HCT116 (cell line): ENCODE measurements at regions not wholly inside any gene's neighbourhood (a gene's known extent, or its start where the extent isn't known, plus 50 kb on each side); places are given as distances from the start of the nearest gene placed in this dataset.

ENCODE experiments used
- ATAC-seq: fragments of 200-7000 bp; cut with Tn5 transposase; 2 replicates; pipeline ENCODE4 v1.9.1; 2020; ENCODE audit warnings: mild to moderate bottlenecking, moderate library complexity
- BruUV-seq: library from RNA; stranded (reverse); fragments of 400-500 nt; replicated peaks from 2 replicates; lab custom pipeline; 2021; lab: Mats Ljungman, UMichigan
- CTCF ChIA-PET: fragments of 300-600 bp; sonication (Branson Sonifier 250); formaldehyde crosslinking; loops from one replicate; lab custom pipeline; 2021; ENCODE audit warnings: antibody characterized with exemption; lab: Charles Lee
- POLR2A ChIA-PET: fragments of 300-600, 350-600 bp; sonication (Branson Sonifier 250); formaldehyde crosslinking; loops from one replicate; lab custom pipeline; 2021; ENCODE audit warnings: antibody characterized with exemption; lab: Charles Lee
- RAD21 ChIA-PET, 2 experiments: fragments of 300-600 bp; sonication (Branson Sonifier 250); formaldehyde crosslinking; loops; one replicate each; lab custom pipeline; 2023; ENCODE audit warnings: low total read pairs in 2 of 2; ENCODE audit not compliant: uncharacterized antibody in 2 of 2, unreplicated experiment in 2 of 2, low non-redundant PET in 1 of 2; lab: Charles Lee
- DNase-seq: peaks from one replicate; pipeline ENCODE4 v3.0.0-alpha.2; 2010; ENCODE audit warnings: low read depth, low spot score
- H2AFZ ChIP-seq: fragments of 200-600 bp; shearing (Covaris generic), sonication (generic); 2 replicates; pipeline ENCODE4 v1.6.1; 2017; ENCODE audit warnings: low read depth, mixed run types, mixed read lengths, antibody characterized with exemption, low read length; ENCODE audit not compliant: poor library complexity, severe bottlenecking
- H3K27ac ChIP-seq: 2 replicates; pipeline ENCODE4 v1.5.1; 2012; ENCODE audit warnings: low read depth, low read length
- H3K27me3 ChIP-seq: fragments of 200-600 bp; sonication (generic); 2 replicates; pipeline ENCODE4 v1.6.1; 2016; ENCODE audit warnings: mixed run types, low read length, mixed read lengths; ENCODE audit not compliant: insufficient read depth
- H3K36me3 ChIP-seq, 2 experiments: fragments of 200-500 bp in 1 of 2; fragments of 200-600 bp in 1 of 2; sonication (Bioruptor generic) in 1 of 2; sonication (generic) in 1 of 2; 2 replicates each; pipeline versions ENCODE4 v1.5.1 to v1.6.1; 2014 to 2016; ENCODE audit warnings: low read length in 2 of 2, inconsistent platforms in 1 of 2, mixed read lengths in 1 of 2, mixed run types in 1 of 2; ENCODE audit not compliant: insufficient read depth in 2 of 2, control insufficient read depth in 1 of 2
- H3K4me1 ChIP-seq, 2 experiments: fragments of 200-600 bp in 1 of 2; sonication (generic) in 1 of 2; 2 replicates each; pipeline versions ENCODE4 v1.5.1 to v1.6.1; 2012 to 2017; ENCODE audit warnings: low read length in 2 of 2, inconsistent platforms in 1 of 2, mild to moderate bottlenecking in 1 of 2, mixed read lengths in 1 of 2, mixed run types in 1 of 2, moderate library complexity in 1 of 2; ENCODE audit not compliant: insufficient read depth in 2 of 2, control insufficient read depth in 1 of 2
- H3K4me2 ChIP-seq: fragments of 200-600 bp; sonication (generic); 2 replicates; pipeline ENCODE4 v1.6.1; 2017; ENCODE audit warnings: mixed run types, low read length, mixed read lengths
- H3K4me3 ChIP-seq, 2 experiments: fragments of 200-600 bp in 1 of 2; sonication (generic) in 1 of 2; replicated peaks in 1 of 2; 2 replicates each; pipeline ENCODE4 v1.5.1; 2011 to 2016; ENCODE audit warnings: low read length in 2 of 2, control low read depth in 1 of 2, low read depth in 1 of 2, mild to moderate bottlenecking in 1 of 2, mixed read lengths in 1 of 2, mixed run types in 1 of 2
- H3K79me2 ChIP-seq: fragments of 200-600 bp; sonication (generic); 2 replicates; pipeline ENCODE4 v1.6.1; 2017; ENCODE audit warnings: mild to moderate bottlenecking, mixed run types, low read length, moderate library complexity, mixed read lengths; ENCODE audit not compliant: insufficient read depth
- H3K9ac ChIP-seq: fragments of 200-600 bp; sonication (generic); 2 replicates; pipeline ENCODE4 v1.6.1; 2016; ENCODE audit warnings: low read length, mixed read lengths
- H3K9me2 ChIP-seq: fragments of 200-600 bp; sonication (generic), shearing (Covaris generic); 2 replicates; pipeline ENCODE4 v1.6.1; 2017; ENCODE audit warnings: mixed run types, mild to moderate bottlenecking, moderate library complexity; ENCODE audit not compliant: insufficient read depth
- H3K9me3 ChIP-seq, 2 experiments: fragments of 200-500 bp in 1 of 2; fragments of 200-600 bp in 1 of 2; sonication (Bioruptor generic) in 1 of 2; sonication (generic) in 1 of 2; 2 replicates each; pipeline ENCODE4 v1.6.1; 2014 to 2017; ENCODE audit warnings: low read length in 2 of 2, mixed read lengths in 2 of 2, inconsistent platforms in 1 of 2, low read depth in 1 of 2, mild to moderate bottlenecking in 1 of 2, mixed run types in 1 of 2, moderate library complexity in 1 of 2; ENCODE audit not compliant: control insufficient read depth in 1 of 2, insufficient read depth in 1 of 2
- H4K20me1 ChIP-seq: fragments of 200-600 bp; sonication (generic), shearing (Covaris generic); 2 replicates; pipeline ENCODE4 v1.6.1; 2017; ENCODE audit warnings: mixed run types, mild to moderate bottlenecking, moderate library complexity; ENCODE audit not compliant: insufficient read depth
- CEBPB ChIP-seq: IDR thresholded peaks from 2 replicates; pipeline ENCODE4 v1.6.1; 2012; ENCODE audit warnings: low read depth
- ELF1 ChIP-seq: IDR thresholded peaks from 2 replicates; pipeline ENCODE4 v1.6.1; 2012; ENCODE audit warnings: low read depth, borderline replicate concordance
- EZH2phosphoT487 ChIP-seq: fragments of 200-600 bp; IDR thresholded peaks from 2 replicates; pipeline ENCODE4 v1.6.1; 2018; ENCODE audit warnings: antibody characterized with exemption, borderline replicate concordance
- JUND ChIP-seq: IDR thresholded peaks from 2 replicates; pipeline ENCODE4 v1.6.1; 2012
- POLR2A ChIP-seq: IDR thresholded peaks from 2 replicates; pipeline ENCODE4 v1.7.0; 2011; ENCODE audit warnings: borderline replicate concordance; ENCODE audit not compliant: insufficient read depth, insufficient read length; ENCODE audit errors: extremely low read depth
- POLR2AphosphoS5 ChIP-seq: IDR thresholded peaks from 2 replicates; pipeline ENCODE4 v1.6.1; 2011; ENCODE audit warnings: mild to moderate bottlenecking, low read depth, low read length, moderate library complexity
- SRF ChIP-seq: IDR thresholded peaks from 2 replicates; pipeline ENCODE4 v1.6.1; 2012; ENCODE audit warnings: low read depth
- intact Hi-C: fragments of 100-400 bp; cut with micrococcal nuclease; formaldehyde crosslinking; loops from 2 replicates; pipeline ENCODE4 v1.10.0; 2022
- TF ChIP-seq, protein P1 (sequence below): IDR thresholded peaks from 2 replicates; pipeline ENCODE4 v1.6.1; 2012

DNA sequence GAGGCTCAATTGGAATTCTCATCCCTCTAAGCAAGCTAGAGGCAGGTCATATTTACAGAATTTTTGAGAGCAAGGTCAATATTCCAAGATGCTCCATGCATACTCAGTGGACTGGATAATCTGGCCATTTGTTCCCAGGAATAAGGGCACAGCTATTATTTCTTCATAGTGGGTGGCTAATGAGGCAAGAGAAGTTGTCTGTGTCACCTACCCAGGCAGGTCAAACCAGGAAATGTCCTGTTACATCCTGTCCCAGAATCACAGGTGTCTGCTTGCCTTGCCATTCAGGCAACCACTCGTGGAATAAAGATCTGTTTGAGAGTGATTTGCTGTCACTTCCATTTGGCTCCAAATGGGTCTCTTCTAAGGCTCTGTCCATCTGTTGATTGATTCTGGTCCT lies 85.2 kb upstream of the ZP4 start:
- H3K9me3 ChIP-seq = peaks cover 8 to 23% of the 10 kb centered on the region in 2 experiments; a peak in 2 of 4 replicates
- no TSS peak for BruUV-seq
- CTCF ChIA-PET = no interaction called here
- H3K9ac ChIP-seq = no peak overlapping the region
- DNase-seq = no peak
- no peak overlapping the region for H3K27ac ChIP-seq
- no peak overlapping the region for H3K4me3 ChIP-seq
- no peak overlapping the region for H3K4me2 ChIP-seq
- no peak for ATAC-seq
- H3K4me1 ChIP-seq = no peaks in the 10 kb centered on the region
- TF ChIP-seq SRF (no peak), ELF1 (no peak), CEBPB (no peak), POLR2AphosphoS5 (no peak), JUND (no peak)
- TF ChIP-seq, protein P1, sequence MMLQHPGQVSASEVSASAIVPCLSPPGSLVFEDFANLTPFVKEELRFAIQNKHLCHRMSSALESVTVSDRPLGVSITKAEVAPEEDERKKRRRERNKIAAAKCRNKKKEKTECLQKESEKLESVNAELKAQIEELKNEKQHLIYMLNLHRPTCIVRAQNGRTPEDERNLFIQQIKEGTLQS = no peak
- TF ChIP-seq, all 23 proteins: peak for 0
- no peak overlapping the region for H2AFZ ChIP-seq
- H3K36me3 ChIP-seq = no peaks in the 10 kb centered on the region
- no peaks in the 10 kb centered on the region for H4K20me1 ChIP-seq
- ChIA-PET RAD21 (no interaction called here), POLR2A (no interaction called here)
- intact Hi-C loops = no loop called here
- no peaks in the 10 kb centered on the region for H3K9me2 ChIP-seq
- H3K27me3 ChIP-seq = no peaks in the 10 kb centered on the region
- no peaks in the 10 kb centered on the region for H3K79me2 ChIP-seq

DNA sequence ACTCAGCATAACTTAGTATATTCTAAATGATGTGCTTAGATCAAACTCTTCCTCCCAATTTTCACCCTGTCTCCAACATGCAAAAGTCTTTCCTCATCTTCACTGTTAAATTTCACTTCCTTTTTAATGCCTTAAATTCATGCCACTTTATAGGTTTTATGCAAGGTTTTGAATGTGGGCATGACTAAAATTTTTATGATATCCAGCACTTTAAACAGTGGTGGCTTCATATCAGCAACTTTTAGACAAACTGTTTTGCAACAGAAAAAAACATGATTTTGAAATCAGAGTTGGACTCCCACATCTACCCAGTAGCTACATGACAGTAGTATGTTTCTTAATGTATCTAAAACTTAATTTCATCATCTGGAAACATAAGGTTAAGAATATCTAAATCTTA lies 84.7 kb upstream of the ZP4 start:
- no peak for DNase-seq
- H3K4me1 ChIP-seq = no peaks in the 10 kb centered on the region
- H3K27me3 ChIP-seq = no peaks in the 10 kb centered on the region
- H3K4me3 ChIP-seq = no peak overlapping the region
- H3K9me2 ChIP-seq = no peaks in the 10 kb centered on the region
- no peak overlapping the region for H2AFZ ChIP-seq
- no peak overlapping the region for H3K27ac ChIP-seq
- H3K9ac ChIP-seq = no peak overlapping the region
- peaks cover 8 to 26% of the 10 kb centered on the region in 2 experiments; a peak in 2 of 4 replicates for H3K9me3 ChIP-seq
- H3K79me2 ChIP-seq = no peaks in the 10 kb centered on the region
- no peak overlapping the region for H3K4me2 ChIP-seq
- ChIA-PET CTCF (no interaction called here), POLR2A (no interaction called here), RAD21 (no interaction called here)
- no peaks in the 10 kb centered on the region for H4K20me1 ChIP-seq
- TF ChIP-seq EZH2phosphoT487 = no peak
- TF ChIP-seq POLR2A = no peak
- intact Hi-C loops = no loop called here
- no peaks in the 10 kb centered on the region for H3K36me3 ChIP-seq
- no TSS peak for BruUV-seq
- ATAC-seq = no peak
